ENCODE measurements at regions not wholly inside any gene's neighbourhood (a gene's known extent, or its start where the extent isn't known, plus 50 kb on each side); places are given as distances from the start of the nearest gene placed in this dataset.

DNA sequence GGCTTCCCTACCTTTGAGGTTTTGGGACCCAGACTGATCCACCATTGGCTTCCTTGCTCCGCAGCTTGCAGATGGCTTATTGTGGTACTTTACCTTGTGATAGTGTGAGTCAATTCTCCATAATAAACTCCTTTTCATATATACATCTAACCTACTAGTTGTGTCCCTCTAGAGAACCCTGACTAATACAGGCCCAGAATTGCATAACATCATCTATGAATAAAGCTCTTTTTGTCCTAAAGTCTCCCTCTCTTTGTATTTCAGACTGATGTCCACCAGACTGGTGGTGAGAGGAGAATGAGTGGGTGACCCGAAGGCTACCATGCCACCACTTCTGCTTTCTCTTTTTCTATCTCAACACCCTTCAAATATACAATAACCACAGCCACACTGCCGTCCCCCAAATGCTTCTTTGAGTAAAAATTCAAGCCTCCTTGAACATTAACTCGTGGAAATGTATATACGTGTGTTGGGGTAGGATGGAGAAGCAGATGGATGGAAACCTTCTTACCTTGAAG, 265.7 kb downstream of the PTBP2 start:
- in situ Hi-C loops (cut with HindIII; ENCODE audit: low pct_ligation_motif_present, low pct_unique_long_range_greater_than_20kb, low sequenced_read_pairs): no loop called here
- no peak for DNase-seq

DNA sequence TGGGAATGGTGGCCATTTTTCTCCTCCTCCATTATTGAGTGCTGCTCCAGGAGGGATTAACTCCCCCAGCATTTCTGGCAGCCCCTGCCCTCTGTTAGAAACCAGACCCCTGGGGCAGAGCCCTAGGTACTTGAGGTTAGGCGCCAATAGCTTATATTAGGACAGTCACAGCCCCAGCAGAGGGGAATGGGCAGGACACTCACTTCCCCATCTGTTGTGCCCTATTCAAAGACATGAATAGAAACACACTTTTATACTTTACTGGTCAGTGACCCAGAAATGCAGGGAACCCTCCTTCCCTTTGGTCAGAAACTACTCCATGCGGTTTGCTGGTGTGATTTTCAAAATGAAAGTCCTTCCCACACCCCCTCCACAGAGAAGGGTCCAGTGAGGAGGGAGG, 267.7 kb downstream of the PTBP2 start:
- in situ Hi-C loops (cut with HindIII; ENCODE audit: low pct_ligation_motif_present, low pct_unique_long_range_greater_than_20kb, low sequenced_read_pairs): no loop called here

DNA sequence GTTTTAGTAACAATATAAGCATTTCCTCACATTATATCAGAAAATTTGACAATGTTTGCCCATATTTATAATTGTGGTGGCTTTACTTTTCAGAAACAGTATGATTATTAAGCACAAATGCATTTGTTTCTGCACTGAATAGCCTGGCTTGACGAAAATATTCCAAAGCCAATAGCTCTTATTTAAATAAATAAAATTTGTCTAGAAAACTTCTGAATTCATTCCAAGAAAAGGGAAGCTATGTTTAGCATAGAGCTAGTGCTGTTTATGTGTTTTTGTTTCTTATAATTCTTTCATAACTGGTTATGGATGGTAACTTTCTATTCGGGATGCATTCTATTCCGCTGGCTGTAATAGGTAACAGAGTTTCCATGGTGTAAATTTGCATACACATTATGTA, 268.6 kb downstream of the PTBP2 start:
- no peak for DNase-seq
- in situ Hi-C loops (cut with HindIII; ENCODE audit: low pct_ligation_motif_present, low pct_unique_long_range_greater_than_20kb, low sequenced_read_pairs): no loop called here

More for the DNA sequence above, 267.7 kb downstream of the PTBP2 start:
- no peak for DNase-seq

DNA sequence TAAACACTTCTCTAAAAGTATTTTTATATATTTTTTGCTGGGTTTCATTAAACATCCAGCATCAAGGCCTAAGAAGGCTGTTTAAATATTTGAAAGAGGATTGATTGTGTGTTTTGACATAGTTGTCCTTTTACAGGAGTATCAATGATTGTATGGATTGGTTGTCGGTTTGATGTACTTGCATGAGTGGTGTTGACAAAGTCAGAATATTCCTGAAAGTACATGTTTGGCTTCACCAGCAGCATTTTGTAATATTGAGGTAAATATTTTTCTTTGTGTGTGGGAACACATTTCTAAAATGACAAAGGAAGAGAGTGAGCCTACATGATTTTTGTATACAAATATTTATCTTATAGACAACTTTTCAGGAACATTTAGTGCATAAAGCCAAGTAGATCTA, 269.7 kb downstream of the PTBP2 start:
- in situ Hi-C loops (cut with HindIII; ENCODE audit: low pct_ligation_motif_present, low pct_unique_long_range_greater_than_20kb, low sequenced_read_pairs): no loop called here
- DNase-seq: no peak

DNA sequence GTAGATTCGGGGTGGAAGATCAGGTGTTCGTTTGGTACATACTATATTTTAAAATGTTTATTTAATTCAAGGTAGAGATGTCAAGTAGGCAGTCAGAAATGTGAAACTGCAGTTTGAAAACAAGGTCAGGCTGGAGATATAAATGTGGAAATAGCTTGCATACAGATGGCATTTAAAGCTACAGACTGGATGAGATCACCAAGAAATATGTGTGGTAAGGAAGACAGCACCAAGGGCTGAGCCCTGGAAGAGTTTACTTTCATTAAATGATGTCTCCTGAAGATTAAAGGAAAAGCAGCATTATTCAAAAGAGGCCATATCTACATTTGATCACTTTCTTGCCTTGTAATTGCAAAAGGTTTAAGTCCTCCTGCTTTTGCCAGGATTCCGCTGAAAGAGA, 271.3 kb downstream of the PTBP2 start:
- in situ Hi-C loops (cut with HindIII; ENCODE audit: low pct_ligation_motif_present, low pct_unique_long_range_greater_than_20kb, low sequenced_read_pairs): no loop called here
- no peak for DNase-seq

DNA sequence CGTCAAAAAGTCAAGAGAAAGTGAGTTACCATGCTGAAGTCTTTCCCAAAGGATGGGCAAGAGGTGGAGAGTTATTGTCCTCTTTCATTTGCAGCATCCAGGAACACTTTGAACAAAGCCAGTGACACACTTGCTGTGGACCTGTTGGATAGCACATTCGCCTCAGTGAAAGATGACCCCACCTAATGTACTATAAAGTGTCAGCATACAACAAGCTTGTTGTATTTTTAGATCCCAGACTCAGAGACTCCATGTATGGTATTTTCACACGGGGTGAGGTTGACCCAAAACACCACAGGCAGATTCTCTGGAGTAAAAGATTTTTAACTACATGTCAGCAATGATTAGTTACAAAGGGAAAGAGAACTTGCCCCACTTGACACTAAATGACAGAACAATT, 273.8 kb downstream of the PTBP2 start:
- in situ Hi-C loops (cut with HindIII; ENCODE audit: low pct_ligation_motif_present, low pct_unique_long_range_greater_than_20kb, low sequenced_read_pairs): no loop called here
- DNase-seq: no peak

DNA sequence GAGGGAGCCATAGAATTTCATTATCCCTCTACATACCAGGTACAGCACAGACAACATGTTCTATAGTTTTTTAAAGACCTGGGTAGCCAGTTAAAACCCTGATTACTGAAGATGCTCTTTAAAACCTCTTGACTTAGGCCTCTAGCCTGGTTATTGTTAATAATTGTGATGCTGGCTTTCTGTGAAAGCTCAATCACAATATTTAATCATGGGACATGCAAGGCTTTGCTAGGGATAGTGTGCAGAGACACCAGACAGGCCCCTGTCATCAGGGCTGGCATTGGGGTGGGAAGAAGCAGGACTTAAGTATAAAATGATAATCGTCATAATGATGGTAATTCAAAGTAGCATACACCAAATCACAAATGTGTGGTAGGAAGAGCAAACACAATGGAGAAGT, 274.4 kb downstream of the PTBP2 start:
- in situ Hi-C loops (cut with HindIII; ENCODE audit: low pct_ligation_motif_present, low pct_unique_long_range_greater_than_20kb, low sequenced_read_pairs): no loop called here
- no peak for DNase-seq

DNA sequence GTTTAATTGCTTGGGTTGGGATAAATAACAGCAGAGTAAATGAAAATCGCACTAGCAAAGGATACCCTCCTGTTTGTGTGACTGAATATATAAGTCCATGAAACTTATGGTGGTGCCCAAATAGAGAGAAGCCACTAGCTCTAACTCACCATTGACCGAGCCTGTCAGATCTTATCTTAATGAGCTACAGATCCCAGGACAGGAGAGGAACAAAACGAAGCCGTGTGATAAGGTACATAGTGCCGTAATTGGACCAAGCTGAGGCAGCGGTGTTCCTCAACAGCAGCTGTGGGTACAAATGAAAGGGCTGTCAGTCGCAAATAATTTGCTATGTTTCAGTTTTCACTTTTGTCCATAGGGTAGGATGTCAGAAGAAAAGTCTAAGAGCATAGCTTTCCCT, 276.1 kb downstream of the PTBP2 start:
- in situ Hi-C loops (cut with HindIII; ENCODE audit: low pct_ligation_motif_present, low pct_unique_long_range_greater_than_20kb, low sequenced_read_pairs): no loop called here
- DNase-seq: no peak

DNA sequence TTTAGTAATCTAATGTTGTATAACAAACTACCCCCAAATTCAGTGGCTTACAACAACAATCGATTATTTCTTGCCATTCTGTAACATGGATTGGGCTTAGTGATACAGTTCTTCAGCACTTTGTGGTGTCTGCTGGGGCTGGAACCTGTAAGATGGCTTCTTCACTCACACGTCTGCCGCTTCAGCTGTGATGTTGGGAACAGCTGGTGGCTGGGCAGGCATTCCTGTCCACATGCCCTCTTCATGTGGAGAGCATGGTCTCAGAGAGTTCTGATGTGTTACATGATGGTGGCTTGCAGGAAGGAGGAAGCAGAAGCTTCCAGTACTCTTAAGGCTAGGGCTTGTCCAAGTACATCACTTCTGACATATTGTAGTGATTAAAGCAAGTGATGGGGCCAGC, 276.9 kb downstream of the PTBP2 start:
- no peak for DNase-seq
- in situ Hi-C loops (cut with HindIII; ENCODE audit: low pct_ligation_motif_present, low pct_unique_long_range_greater_than_20kb, low sequenced_read_pairs): no loop called here

DNA sequence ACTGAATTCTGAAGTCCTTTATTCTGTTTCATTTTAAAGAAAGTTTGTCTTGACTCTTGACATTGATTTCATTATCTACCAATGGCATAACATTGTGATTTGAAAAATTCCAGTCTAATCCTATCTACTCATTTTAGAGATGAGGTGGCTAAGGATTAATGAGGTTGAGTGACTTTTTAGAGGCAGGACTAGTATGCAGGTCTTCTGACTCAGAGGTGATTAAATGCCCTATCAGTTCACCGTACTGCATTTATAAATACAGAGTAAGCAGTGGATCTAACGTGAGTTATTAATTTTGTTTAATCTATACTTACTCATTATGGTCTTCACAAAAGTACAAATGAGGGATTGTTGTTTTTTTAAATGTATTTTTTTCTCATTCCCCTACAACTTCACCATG, 277.6 kb downstream of the PTBP2 start:
- no peak for DNase-seq
- in situ Hi-C loops (cut with HindIII; ENCODE audit: low pct_ligation_motif_present, low pct_unique_long_range_greater_than_20kb, low sequenced_read_pairs): no loop called here

DNA sequence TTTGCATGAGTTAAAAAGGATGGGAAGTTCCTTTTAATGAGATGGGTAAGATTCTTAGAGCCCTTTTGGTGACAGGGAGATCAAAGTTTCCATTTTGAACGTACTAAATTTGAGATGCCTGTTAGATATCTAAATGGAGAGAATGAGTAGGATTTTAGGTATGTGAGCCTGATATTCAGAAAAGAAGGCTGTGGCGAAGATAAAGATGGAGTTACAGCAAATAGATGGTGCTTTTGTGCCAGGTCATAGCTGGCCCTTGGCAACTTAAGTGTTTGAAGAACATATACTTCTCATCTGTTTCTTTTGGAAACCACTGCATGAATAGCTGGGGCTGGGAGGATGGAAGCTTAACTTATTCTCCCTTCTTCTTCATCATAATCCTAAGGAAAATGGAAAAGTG, 282.5 kb downstream of the PTBP2 start:
- DNase-seq: no peak
- in situ Hi-C loops (cut with HindIII; ENCODE audit: low pct_ligation_motif_present, low pct_unique_long_range_greater_than_20kb, low sequenced_read_pairs): no loop called here

DNA sequence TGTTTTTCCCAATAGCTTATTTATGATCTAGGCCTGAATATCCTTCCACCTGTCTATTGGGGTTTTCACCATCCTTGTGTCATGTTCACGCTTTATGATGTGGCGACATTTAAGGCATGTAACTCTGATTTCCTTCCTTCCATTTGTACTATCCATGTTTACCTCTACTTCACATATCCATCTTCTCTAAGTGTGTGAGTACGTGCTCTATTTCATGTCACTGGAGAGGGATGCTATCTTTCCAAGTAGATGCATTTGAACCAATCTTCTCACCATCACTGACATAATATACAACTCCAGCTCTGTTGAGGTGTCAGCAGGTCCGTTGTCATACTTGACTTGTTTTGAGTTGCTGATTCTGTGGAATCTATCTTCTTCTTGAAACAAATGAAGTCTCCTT, 283.2 kb downstream of the PTBP2 start:
- in situ Hi-C loops (cut with HindIII; ENCODE audit: low pct_ligation_motif_present, low pct_unique_long_range_greater_than_20kb, low sequenced_read_pairs): no loop called here
- DNase-seq: no peak

DNA sequence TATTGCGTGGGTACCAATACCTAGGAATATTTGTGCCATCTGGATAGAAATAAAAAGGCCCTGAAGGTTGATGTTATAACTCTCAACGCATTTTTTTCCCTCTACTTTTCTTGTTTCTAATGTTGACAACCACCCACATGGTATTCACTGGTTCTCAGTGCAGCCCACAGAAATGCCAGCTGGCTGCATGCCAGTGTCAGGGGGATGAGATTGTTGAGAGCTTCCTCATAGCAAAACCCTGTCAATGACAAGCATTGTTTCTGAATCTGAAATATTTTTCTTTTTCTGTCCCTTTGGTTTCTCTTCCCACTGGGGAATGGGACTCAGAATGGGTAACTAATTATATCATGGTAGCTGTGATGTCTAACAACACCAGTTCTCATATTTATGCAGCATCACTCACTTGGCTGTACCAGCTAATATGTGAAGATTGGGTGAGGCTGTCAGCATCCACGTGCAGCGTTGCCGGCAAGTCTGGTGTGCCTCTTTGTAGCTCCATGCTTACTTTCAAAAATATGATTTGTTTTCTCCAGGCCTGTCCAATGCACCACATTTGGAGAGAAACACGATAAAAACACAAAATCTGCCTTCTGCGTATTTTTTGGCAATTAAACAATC, 284.6 kb downstream of the PTBP2 start:
- DNase-seq: peak; percentile 54
- in situ Hi-C loops (cut with HindIII; ENCODE audit: low pct_ligation_motif_present, low pct_unique_long_range_greater_than_20kb, low sequenced_read_pairs): no loop called here

DNA sequence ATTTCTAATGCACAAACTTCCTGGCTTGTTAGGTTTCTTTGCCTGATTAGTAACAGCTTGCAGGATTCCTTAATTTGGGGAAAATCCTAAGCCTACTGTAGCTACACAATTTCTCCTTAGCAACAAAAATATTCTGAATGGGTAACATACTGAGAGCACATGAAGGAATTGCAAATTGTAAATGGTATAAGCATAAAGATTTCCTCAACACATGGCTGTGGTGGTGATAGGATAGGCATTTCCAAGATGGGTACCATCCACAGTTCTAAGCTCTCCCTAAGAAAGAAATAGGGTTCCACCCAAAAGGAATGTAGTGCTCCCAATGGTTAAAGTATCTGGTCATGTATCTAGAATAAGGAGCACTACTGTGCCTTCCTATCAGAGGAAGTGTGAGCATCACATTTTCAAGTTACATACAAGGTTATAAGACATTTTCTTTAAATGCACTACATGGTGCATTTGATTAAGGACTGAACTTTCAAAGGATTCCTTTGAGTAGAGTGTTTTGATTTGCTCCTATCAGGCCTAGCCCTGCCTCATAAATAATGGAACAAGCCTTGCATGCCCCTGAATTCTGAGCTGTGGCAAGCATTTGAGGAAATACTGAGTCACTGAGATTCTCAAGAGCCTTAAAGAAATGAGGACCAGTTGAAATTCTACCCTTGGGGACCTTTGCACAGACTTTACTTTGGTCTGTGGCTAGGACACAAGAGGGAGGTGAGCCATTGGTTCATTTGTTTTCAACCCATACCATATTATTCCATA, 286.4 kb downstream of the PTBP2 start:
- DNase-seq: no peak
- in situ Hi-C loops (cut with HindIII; ENCODE audit: low pct_ligation_motif_present, low pct_unique_long_range_greater_than_20kb, low sequenced_read_pairs): no loop called here

DNA sequence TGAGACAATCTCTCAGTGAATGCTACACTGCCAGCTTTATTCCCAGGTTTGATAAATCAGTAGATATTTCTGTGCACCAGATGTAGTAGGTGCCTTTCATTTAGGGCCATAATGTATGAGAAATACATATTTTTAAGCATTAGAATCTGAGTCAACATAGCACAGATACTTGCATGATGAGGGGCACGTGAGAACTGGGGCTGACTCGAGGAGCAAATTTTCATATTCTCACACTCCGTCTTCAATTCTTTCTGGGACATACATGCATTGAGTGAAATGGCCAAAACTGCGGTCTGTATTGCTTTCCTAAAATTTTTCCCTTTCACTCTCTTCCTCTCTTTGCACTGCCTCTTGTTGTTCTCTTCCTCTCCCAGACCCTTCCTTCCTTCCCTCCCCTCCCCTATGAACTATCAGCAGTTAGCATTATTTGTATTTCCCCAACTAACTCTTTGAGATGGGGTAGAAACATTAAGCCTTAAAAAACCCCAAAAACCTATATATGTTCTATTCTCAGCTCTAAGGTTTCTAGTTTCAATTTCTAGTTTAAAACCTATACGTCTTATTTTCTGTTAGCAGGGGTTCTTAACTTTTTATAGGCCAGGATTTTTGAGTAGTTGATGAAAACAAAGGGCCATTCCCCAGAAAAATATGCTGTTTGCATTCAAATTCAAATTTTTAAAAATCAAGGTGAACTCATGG, 289.1 kb downstream of the PTBP2 start:
- in situ Hi-C loops (cut with HindIII; ENCODE audit: low pct_ligation_motif_present, low pct_unique_long_range_greater_than_20kb, low sequenced_read_pairs): no loop called here
- DNase-seq: no peak

DNA sequence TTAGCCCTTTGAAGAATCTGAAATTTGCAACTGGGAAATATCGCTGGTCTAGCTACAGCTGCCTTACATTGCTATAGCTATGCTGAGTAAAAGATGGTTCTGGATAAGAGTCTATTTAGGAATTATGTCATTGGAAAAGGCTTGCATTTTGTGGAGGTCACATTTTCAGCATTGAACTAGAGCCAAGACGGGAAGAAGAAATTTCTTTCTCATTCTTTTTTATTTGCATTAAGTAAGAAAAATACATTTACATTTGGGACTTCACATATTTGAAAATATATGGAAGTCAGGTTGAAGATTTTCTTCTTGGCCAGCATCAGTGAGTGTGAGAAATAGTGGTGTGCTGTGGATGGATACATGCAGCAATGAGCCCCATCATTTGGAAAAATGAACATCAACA, 291.6 kb downstream of the PTBP2 start:
- no peak for DNase-seq
- in situ Hi-C loops (cut with HindIII; ENCODE audit: low pct_ligation_motif_present, low pct_unique_long_range_greater_than_20kb, low sequenced_read_pairs): no loop called here

DNA sequence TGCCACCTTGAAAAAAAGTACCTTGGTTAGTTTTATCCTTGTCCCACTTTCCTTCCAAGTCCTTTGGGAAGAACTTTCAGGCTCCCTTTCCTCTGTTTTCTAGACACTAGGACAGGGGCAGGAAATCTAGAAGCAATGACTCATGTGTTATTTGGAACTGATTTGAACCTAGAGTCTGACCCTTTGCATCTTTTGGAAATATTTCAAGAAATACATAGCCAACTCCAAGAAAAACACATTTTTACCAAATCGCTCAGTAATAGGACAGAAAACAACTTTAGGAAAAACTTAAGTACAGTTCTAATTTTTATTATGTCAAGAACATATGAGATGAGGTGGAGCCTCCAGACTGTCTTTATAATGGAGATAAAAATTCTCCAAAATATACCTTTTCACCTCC, 292.4 kb downstream of the PTBP2 start:
- no peak for DNase-seq
- in situ Hi-C loops (cut with HindIII; ENCODE audit: low pct_ligation_motif_present, low pct_unique_long_range_greater_than_20kb, low sequenced_read_pairs): no loop called here

DNA sequence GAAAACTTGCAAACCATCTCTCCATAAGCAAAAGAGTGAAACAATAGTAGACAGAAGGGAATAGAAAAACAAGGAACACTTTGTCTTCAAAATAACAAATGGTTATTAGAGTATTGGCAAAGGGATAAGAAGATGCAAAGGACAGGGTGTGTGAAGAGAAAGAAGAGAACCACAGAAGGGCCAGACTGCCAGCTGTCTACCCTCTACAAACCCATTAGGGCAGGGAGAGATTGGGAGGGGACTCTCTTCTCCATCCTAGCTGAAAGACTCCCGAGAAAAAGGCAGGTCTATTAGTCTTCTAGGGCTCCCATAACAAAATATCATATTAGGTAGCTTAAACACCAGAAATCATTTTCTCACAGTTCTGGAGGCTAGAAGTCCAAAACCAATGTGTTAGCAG, 292.8 kb downstream of the PTBP2 start:
- no peak for DNase-seq
- in situ Hi-C loops (cut with HindIII; ENCODE audit: low pct_ligation_motif_present, low pct_unique_long_range_greater_than_20kb, low sequenced_read_pairs): no loop called here

DNA sequence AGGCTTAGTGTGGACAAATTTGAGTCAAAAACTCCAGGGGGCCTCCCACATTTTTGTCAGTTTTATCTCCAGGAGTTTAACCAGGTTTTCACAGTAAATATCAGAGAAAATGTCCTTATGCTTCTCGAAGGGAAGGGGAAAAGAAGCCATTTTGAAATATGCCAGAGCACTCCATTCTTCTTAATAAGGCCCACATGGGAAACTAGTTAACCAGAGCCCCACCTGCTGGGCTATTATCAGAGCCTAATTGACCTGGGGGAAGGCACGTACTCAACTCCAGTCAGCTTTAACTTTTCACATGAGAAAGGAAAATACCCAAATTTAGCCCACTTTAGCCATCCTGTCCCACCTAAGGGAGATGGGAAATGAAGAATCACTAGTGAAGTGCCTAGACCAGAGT, 296.3 kb downstream of the PTBP2 start:
- peak; percentile 0 for DNase-seq
- in situ Hi-C loops (cut with HindIII; ENCODE audit: low pct_ligation_motif_present, low pct_unique_long_range_greater_than_20kb, low sequenced_read_pairs): no loop called here
